Left ventricle myocardium superior (tissue), 1 donor: ENCODE measurements at regions not wholly inside any gene's neighbourhood (a gene's known extent, or its start where the extent isn't known, plus 50 kb on each side); places are given as distances from the start of the nearest gene placed in this dataset.

Experiments used
- ATAC-seq: fragments of 200-7000 bp; cut with Tn5 transposase; one replicate; pipeline ENCODE4 v1.9.1; 2020; ENCODE audit warnings: mild to moderate bottlenecking, moderate library complexity
- DNase-seq: peaks from one replicate; pipeline ENCODE4 v3.0.0-alpha.2; 2020
- intact Hi-C: fragments of 100-400 bp; cut with micrococcal nuclease; formaldehyde crosslinking; loops from one replicate; pipeline ENCODE4 v1.11.0; 2022
- donor health status: DM: no; HTN: yes; CAD: no; lungs with severe emphysema.

DNA sequence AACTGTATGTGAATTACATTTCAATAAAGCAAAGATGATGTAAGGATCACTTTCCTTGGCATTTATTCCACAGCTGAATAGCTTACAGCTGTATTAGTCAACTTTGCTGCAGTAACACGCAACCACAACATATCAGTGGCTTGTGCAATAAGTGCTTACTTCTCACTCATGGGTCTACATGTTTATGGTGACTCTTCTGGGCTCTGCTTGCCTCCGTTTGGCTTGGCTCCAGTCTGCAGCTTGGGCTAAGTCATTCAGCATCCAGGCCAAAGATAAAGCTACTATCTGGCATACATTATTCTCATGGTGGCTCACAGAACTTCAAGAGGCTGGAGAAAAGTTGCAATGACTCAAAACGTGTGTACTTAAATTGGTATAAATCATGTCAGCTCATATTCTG, 355.0 kb downstream of the RNF144A start:
- intact Hi-C loops, result no loop called here
- ATAC-seq (no peak), DNase-seq (no peak)

DNA sequence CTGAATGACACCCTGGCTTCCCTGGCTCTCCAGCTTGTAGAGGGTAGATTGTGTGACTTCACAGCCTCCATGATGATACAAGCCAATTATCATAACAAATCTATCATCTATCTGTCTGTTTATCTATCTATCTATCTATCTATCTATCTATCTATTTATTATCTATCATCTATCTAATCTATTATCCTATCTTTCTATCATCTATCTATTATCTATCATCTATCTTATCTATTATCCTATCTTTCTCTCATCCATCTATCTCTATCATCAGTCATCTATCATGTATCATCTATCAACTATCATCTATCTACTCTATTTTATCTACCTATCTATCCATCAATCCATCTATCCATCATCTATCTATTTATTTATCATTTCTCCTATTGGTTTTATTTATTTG, 361.8 kb downstream of the RNF144A start:
- ATAC-seq (no peak), DNase-seq (no peak)
- intact Hi-C loops, result no loop called here

DNA sequence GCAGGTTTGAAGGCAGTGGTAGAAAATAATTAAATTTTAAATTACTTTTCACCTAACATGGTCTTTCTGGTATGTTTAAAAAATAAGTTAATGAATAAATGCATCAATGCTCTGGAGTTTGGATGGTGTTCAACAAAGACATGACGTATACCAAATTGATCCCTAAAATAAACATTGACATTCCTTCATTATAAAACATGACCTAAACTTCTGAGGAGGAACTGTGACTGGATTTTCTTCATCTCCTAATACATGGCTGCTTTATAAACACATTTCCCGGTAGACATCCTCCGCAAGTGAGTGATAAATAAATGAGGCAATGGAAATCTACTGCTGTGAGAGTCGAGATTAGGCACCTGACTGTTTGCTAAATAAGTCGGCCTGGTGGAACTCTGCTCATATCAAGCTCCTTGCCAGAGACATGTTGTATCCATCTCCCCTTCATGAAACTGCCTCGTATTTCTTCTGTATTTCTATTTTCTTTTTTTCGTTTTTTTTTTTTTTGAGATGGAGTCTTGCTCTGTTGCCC, 362.3 kb downstream of the RNF144A start:
- no peak for DNase-seq
- intact Hi-C loops, result no loop called here
- no peak for ATAC-seq

DNA sequence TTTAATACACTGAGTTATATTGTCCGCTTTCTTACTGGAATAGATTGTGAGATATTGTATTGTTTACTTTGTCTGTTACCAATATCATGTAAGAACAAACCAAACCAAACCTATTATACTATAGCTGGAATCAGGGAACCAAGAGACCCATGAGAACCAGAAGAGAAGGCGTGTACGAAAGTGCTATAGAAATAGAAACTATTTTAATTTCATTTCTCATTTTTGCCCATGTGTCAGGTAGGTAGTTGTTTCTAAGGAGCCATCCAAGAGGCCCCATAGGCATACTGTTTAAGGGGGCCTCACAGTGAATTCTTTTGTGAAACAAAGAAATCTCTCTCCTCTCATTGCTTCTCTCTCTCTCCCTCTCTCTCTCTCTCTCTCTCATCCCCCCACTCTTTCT, 363.6 kb downstream of the RNF144A start:
- ATAC-seq (no peak), DNase-seq (no peak)
- intact Hi-C loops, result no loop called here

DNA sequence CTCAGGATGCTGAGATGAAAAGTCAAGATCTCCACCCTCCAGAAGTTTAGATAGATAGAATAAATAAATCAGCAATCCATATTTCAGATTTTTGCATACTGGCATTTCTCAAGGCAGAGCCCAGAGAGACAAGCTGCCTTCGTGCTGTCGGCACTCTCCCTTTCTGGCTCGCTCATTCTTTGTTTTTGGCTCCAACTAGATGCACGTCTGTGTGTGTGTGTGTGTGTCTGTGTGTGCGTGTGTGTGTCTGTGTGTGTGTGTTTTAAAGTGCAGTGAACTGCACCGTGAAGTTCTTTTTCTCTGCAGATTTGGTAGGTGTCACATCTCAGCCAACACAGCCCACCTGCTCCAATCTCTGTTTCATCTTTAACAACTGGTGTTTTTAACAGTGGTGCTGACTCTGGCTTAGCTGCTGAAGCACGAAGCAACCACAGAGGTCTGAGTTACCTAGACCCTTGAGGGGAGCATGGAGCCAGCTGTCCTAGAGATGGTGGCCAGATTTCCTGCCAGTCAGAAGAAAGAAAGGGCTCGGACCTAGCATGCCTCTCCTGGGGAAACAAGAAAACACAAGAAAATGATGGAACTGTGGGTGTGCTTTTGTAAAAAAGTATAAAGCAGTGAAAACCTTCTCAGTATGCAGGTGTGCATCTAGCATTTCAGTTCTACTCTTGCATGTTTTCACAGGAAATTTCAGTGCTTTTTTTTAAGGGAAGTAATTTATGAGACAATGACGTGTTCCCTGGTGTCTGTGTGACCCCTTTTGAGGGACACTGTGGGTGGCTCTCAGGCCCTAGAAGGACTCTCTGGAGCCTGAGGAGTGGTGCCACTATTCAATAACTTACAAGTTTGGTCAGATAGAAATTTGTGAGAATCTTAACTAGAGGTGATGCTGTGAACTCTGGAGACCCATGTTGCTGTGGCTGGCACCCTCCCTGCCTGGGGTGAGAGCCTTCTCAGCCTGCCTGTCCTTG, 364.3 kb downstream of the RNF144A start:
- intact Hi-C loops, result no loop called here
- DNase-seq (no peak), ATAC-seq (no peak)

DNA sequence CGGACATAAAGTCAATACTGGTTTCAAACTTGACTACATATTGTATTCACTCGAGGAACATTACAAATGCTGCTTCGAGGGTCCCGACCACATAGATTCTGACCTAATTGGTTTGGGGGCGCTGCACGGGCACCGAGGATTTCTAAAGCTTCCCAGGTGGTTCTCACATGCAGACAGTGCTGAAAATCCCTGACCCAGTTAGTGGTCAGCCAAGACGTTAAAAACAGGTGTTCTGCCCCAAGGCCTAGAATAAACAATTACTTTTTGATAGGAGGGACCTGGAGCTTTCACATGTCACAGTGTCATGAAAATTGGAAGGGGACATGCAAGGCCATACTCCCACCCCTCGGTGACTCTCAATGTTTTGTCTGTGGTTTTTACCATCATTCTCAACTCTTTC, 368.9 kb downstream of the RNF144A start:
- ATAC-seq, result no peak
- intact Hi-C loops, result no loop called here
- DNase-seq, result no peak

DNA sequence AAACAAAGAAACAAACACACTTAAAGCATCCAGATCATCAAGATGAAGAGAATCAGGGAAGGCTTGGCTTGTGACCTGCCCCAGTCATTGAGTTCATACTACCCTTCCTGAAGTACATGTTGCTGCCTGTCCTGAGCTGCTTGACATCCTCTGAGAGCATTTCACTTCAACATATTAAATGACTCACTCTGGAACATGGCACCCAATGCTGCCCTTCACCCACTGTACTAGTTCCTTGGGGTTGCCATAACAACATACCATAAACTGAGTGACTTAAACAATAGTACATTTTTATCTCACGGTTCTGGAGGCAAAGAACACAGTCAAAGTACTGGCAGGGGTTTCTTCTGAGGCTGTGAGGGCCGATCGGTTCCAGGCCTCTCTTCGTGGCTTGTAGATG, 371.3 kb downstream of the RNF144A start:
- intact Hi-C loops, result no loop called here
- DNase-seq (no peak), ATAC-seq (no peak)

DNA sequence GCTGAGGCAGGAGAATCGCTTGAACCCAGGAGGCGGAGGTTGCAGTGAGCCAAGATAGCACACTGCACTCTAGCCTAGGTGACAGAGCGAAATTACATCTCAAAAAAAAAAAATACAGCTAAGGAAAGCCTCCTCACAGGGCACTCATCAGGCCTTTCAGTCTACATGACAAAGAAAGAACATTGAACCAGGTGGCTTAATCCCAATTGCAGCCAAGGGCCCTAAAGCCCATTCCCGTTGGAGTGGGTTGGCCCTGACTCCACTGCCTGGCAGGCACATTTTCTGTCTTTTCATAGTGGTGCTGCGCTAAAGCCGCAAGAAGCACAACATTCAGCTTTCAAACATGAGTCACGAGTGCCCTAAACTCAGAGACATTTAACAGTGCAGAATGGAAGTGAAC, 372.5 kb downstream of the RNF144A start:
- intact Hi-C loops, result no loop called here
- no peak for DNase-seq
- ATAC-seq, result no peak

DNA sequence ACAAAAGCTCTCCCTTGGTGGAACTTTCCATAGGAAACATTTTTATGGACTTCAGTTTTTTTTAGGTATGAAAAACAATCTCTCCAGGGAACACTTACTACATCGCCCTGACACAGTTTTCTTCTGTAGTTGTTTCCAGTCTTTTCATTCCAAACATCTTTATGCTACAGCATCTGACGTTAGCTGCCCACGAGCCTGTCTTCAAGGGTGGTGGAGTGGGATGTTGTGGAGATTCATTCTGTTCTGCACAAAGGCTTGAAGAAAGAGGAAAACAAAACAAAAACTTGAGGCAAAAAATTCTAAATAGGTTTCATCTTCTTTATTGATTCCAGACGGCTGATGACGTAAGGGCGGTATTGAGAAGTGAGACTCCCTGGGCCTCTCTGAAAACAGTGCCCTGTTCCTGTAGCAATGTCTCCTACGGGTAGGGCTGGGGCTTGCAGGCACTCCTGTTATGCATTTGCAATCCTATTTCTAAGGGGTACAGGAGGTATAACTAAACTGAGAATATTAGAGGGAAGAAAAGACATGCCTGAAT, 375.0 kb downstream of the RNF144A start:
- no peak for DNase-seq
- intact Hi-C loops, result no loop called here
- no peak for ATAC-seq

DNA sequence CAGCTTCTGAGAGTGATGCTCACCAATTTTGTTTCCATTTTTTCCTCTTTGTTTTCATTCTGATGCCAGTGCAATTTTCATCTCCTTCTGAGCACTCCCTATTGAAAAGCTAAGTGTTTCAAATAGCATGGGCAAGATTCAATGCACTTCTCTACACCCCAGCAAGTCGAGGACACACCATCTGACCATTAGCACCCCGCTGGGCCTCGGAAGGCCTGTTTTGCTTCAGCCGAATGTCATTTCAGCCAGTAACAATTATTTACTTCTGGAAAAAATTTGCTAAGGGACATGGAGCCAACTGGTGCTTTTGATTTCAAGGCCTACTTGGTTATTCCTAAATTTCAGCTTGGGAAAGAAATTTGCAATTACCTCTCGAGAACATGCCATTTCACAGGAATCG, 392.4 kb downstream of the RNF144A start:
- ATAC-seq, result no peak
- intact Hi-C loops, result no loop called here
- DNase-seq, result no peak

DNA sequence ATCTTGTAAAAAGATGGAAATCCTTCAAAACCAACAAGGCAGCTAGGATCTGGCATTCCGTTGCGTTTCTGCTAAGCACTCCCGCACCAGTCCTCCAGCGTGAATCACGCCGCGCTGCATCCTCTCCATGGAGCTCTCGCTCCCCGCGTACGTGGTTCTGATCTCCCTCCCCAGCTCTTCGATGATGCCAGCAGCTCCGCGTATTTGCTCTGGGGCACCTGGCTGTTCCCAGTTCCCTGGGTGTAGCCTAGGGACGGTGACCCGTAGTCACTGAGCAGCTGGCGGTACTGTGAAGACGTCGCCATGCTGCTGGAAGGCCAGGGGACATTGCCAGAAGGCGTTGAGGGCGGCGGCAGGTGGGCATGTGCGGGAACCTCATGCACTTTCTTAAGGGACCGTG, 407.5 kb downstream of the RNF144A start:
- DNase-seq, result no peak
- intact Hi-C loops, result no loop called here
- ATAC-seq, result no peak

DNA sequence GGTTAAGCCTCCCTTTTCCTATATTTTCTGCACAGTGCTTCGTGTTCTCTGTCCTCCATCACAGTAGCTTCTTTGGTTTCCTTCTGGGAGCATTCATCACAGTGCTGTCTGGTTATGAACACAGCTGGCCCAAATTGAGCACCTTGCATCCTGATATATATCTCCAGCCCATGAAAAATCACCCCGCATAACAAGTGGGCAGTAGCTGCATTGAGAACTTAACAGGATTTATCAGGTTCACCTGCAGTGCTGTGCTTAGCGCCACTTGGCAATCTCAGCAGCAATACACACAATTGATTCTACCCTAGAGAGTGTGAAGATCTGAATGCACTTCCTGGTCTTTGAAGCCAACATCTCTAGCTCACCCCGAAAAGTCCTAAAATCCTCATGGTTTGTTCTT, 408.0 kb downstream of the RNF144A start:
- DNase-seq (no peak), ATAC-seq (no peak)
- intact Hi-C loops, result no loop called here

DNA sequence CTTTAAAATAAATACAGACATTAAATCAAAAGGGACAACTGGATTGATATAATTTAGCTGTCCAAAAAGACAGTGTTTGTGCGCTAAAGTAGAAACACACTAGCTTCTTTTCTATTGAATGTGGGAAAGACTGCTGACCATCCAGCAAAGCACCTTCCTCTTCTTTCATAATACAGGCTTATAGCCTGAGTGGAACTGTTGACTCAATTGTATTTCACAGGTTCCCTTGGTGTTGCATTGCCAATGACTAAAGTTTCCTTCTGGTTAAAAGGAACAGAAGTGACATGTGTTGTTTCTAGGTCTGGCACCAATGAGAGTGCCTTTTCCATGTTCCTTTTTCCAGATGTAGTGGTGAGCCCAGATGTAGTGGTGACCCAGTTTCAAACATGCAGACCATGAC, 412.3 kb downstream of the RNF144A start:
- ATAC-seq (no peak), DNase-seq (no peak)
- intact Hi-C loops, result no loop called here

DNA sequence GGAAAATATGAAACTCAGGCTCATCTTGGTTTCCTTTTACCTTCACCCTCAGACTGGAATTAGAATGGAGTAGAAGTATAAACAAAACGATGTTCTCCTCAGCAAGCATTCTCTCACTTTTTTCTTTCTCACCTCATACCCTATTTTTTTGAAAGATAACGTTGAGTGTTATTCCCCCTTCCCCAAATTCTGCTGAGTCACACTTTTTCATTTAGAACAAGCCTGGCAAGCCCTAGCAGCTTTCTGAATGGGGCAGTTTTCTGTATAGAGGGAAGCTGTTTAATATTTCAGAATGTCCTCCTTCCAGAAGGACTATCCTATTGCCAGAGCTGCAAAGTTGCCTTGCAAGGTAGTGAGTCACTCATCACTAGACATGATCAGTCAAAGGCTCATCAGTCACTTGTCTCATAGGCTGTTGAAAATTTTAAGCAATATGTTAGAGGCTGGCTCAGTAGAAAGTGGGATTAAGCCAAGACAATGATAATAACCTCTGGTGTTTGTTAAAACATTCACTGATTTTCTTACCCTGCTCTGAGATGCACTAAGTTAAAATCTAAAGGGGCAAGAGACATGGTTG, 416.1 kb downstream of the RNF144A start:
- DNase-seq (no peak), ATAC-seq (no peak)
- intact Hi-C loops, result no loop called here

DNA sequence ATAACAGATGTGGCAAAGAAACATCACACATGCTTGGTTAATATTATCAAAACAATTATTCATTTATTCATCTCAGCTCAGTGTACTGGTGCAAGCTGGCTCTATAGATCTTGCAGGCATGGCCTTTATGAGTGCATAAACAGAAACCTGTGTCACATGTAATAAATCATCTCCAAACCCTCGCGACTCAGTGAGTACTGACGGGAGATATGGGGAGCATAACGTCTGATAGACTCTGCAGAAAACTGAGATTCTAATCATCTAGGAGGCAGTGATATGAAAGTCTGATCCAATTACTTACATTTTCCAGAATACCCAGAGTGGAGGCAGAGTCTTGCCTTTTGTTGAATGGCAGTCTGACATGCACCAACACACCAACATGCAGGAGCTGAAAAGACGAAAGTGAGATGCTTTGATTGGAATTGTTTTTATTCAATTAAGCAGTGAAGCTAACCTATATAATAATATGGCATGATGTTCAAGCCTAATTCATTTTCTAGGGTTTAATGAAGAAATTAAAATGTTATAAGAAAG, 416.8 kb downstream of the RNF144A start:
- ATAC-seq (no peak), DNase-seq (no peak)
- intact Hi-C loops, result no loop called here

DNA sequence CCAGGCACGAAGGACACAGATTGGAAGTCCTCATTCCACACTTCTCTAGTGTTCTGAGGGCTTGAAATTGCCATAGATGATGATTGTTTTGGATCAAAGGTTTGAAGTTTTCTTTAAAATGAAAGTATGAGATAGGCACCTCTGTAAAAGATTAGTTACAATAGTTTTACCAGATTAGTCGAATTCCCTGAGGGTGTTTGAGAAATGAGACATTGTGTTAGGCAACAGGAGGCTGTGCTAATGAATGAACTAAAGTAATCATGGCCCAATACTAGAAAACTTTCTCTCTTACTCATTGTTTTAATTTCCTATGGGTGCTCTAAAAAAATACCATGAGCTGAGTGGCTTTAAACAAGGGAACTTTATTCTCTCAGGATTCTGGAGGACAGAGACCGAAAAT, 421.7 kb downstream of the RNF144A start:
- DNase-seq (no peak), ATAC-seq (no peak)
- intact Hi-C loops, result no loop called here

DNA sequence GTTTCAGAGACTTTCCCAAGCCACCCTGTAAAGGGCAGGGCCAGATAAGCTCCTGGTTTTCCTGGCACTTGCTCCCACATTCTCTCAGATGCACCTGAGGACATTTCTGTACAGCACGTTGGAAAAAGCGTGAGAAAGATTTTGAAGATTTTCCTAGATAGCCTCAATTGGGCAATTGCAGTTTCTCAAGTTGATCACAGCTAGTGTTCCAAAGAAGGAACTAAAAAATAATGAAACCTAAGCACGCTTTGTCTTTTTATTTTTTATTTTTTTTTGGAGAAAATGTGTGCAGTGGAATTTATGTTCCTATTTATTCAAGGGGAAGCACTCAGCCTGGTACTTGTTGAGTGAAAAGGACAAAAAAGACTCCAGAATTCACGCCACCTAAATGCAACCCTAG, 429.1 kb downstream of the RNF144A start:
- intact Hi-C loops, result no loop called here
- DNase-seq (no peak), ATAC-seq (no peak)

DNA sequence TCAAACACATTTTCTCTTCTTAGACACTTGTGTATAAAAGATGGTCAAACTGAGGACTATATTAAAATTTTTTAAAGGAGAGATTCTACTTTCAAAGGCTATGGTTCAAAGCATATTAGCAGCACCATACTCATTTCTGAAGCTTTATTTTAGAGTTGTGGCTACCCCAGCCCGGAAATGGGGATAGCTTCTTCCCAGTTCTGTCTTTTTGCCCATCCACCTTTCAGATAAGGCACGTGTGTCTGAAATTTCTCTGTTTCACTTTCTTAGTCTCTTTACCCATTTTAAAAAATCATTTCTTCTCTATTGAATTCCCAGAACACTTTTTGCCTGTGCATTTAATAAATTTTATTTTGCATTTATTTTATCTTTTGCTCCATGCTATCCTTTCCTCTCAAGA, 431.5 kb downstream of the RNF144A start:
- ATAC-seq, result no peak
- intact Hi-C loops, result no loop called here
- no peak for DNase-seq

DNA sequence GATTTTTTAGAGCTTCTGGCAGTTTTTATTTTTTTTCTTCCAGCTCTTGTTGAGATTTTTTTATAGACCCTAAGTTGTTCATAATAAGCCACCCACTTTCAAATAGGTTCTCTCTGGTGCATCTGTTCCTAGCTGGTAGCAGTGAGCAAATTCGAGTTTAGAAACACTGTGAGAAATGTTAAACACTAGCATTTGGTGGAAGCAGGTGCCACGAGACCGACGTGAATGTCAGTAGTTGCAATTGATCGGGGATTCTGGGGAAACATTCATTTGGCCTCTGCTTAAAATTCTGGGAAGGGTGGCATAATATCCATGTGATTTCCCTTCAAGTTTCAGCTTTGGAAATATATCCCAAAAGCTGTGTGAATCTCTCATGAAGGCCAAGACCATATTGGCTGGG, 435.0 kb downstream of the RNF144A start:
- DNase-seq (no peak), ATAC-seq (no peak)
- intact Hi-C loops, result no loop called here

DNA sequence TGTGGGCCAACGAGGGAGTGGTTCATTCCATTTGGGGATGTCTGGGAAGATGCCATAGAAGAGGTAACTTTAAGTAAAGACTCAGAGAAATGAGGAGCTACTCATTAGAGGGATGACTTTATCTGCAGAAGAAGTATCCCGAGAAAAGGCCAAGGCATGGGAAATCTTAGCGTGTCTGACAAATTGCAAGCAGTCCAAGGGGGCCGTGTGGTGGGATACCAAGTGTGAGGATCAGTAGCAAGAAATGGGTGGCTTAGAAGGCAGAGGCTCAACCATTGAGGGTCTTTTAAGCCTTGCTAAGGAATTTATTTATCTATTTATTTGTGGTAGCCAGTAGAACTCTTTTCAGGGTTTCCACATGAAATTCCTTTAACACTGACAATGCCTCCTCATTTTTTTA, 436.4 kb downstream of the RNF144A start:
- intact Hi-C loops, result no loop called here
- ATAC-seq (no peak), DNase-seq (no peak)
